Liver (tissue), 8 donors: ENCODE measurements at regions not wholly inside any gene's neighbourhood (a gene's known extent, or its start where the extent isn't known, plus 50 kb on each side); places are given as distances from the start of the nearest gene placed in this dataset.

Source experiments
- DNase-seq: peaks from one replicate; pipeline ENCODE4 v3.0.0-alpha.2; 2017; ENCODE audit warnings: low spot score
- H3K27ac ChIP-seq, 2 donors: one replicate each; pipeline ENCODE4 v1.7.0; 2013; ENCODE audit warnings: inconsistent platforms in 2 of 2, low read length in 2 of 2, control low read depth in 1 of 2, low read depth in 1 of 2, mild to moderate bottlenecking in 1 of 2
- H3K27me3 ChIP-seq, 4 donors: one replicate each; pipeline versions ENCODE4 v1.6.1 to v1.7.0; 2013; ENCODE audit warnings: low read length in 3 of 4, inconsistent platforms in 1 of 4, mild to moderate bottlenecking in 1 of 4, moderate library complexity in 1 of 4; ENCODE audit not compliant: control insufficient read depth in 4 of 4, insufficient read depth in 4 of 4
- H3K36me3 ChIP-seq, 4 donors: one replicate each; pipeline versions ENCODE4 v1.6.1 to v1.7.0; 2013; ENCODE audit warnings: low read length in 3 of 4, mild to moderate bottlenecking in 3 of 4, low read depth in 1 of 4, moderate library complexity in 1 of 4; ENCODE audit not compliant: control insufficient read depth in 4 of 4, insufficient read depth in 3 of 4
- H3K4me1 ChIP-seq, 4 donors: one replicate each; pipeline versions ENCODE4 v1.6.1 to v1.7.0; 2013; ENCODE audit warnings: low read length in 3 of 4, mild to moderate bottlenecking in 3 of 4, moderate library complexity in 1 of 4; ENCODE audit not compliant: control insufficient read depth in 4 of 4, insufficient read depth in 4 of 4
- H3K4me3 ChIP-seq, 3 donors: one replicate each; pipeline versions ENCODE4 v1.6.1 to v1.7.0; 2013; ENCODE audit warnings: low read length in 3 of 3, control low read depth in 1 of 3, low read depth in 1 of 3, mild to moderate bottlenecking in 1 of 3
- H3K9ac ChIP-seq, 2 donors: one replicate each; pipeline ENCODE4 v1.7.0; 2013; ENCODE audit warnings: low read length in 2 of 2, mild to moderate bottlenecking in 2 of 2, moderate library complexity in 2 of 2, control low read depth in 1 of 2, low read depth in 1 of 2
- H3K9me3 ChIP-seq, 4 donors: one replicate each; pipeline versions ENCODE4 v1.6.1 to v1.7.0; 2013; ENCODE audit warnings: low read length in 3 of 4; ENCODE audit not compliant: control insufficient read depth in 4 of 4
- EGR1 ChIP-seq, 2 donors: IDR thresholded peaks; 2 replicates each; pipeline ENCODE4 v1.6.1; 2016 to 2018; ENCODE audit warnings: antibody characterized with exemption in 2 of 2, low read depth in 2 of 2
- GABPA ChIP-seq, 2 donors: IDR thresholded peaks in 1 of 2; conservative IDR thresholded peaks in 1 of 2; 2 replicates each; pipeline ENCODE4 v1.6.1; 2016; ENCODE audit warnings: antibody characterized with exemption in 2 of 2, mild to moderate bottlenecking in 1 of 2, moderate library complexity in 1 of 2
- HNF4A ChIP-seq, 2 donors: conservative IDR thresholded peaks; 2 replicates each; pipeline ENCODE4 v1.6.1; 2016; ENCODE audit warnings: antibody characterized with exemption in 2 of 2, mild to moderate bottlenecking in 2 of 2
- HNF4G ChIP-seq: IDR thresholded peaks from 2 replicates; pipeline ENCODE4 v1.6.1; 2016; ENCODE audit warnings: antibody characterized with exemption
- JUND ChIP-seq, 2 donors: IDR thresholded peaks; 2 replicates each; pipeline ENCODE4 v1.6.1; 2016; ENCODE audit warnings: antibody characterized with exemption in 2 of 2
- NR2F2 ChIP-seq: IDR thresholded peaks from 2 replicates; pipeline ENCODE4 v1.6.1; 2016; ENCODE audit warnings: antibody characterized with exemption
- RAD21 ChIP-seq, 2 donors: IDR thresholded peaks; 2 replicates each; pipeline ENCODE4 v1.6.1; 2016; ENCODE audit warnings: antibody characterized with exemption in 2 of 2, mild to moderate bottlenecking in 2 of 2
- SP1 ChIP-seq: IDR thresholded peaks from 2 replicates; pipeline ENCODE4 v1.6.1; 2018; ENCODE audit warnings: antibody characterized with exemption, mild to moderate bottlenecking
- TAF1 ChIP-seq: conservative IDR thresholded peaks from 2 replicates; pipeline ENCODE4 v1.6.1; 2016; ENCODE audit warnings: antibody characterized with exemption, mild to moderate bottlenecking
- YY1 ChIP-seq: IDR thresholded peaks from 2 replicates; pipeline ENCODE4 v1.6.1; 2016; ENCODE audit warnings: antibody characterized with exemption, mild to moderate bottlenecking
- WGBS: extraction: QIAGEN DNeasy Blood & Tissue Kit; methylation state at CpG from one replicate; pipeline ENCODE4 v1.1.7; 2013; 5-methylcytosine and 5-hydroxymethylcytosine counted together
- TF ChIP-seq, protein P1 (sequence below): IDR thresholded peaks from 2 replicates; pipeline ENCODE4 v1.6.1; 2016; ENCODE audit warnings: antibody characterized with exemption
- TF ChIP-seq, protein P2 (sequence below): IDR thresholded peaks from 2 replicates; pipeline ENCODE4 v1.6.1; 2016; ENCODE audit warnings: antibody characterized with exemption
- TF ChIP-seq, protein P3 (sequence below): IDR thresholded peaks from 2 replicates; pipeline ENCODE4 v1.6.1; 2016; ENCODE audit warnings: antibody characterized with exemption
- TF ChIP-seq, protein P4 (sequence below): fragments of 150-350 bp; IDR thresholded peaks from 2 replicates; pipeline ENCODE4 v1.5.1; 2017; ENCODE audit warnings: improper control_type of control experiment, low read depth, low read length; ENCODE audit not compliant: missing input control
- donor health status: healthy.
- donor health status: healthy.
- donor health status: healthy.
- donor health status: healthy.
- donor health status: healthy.

DNA sequence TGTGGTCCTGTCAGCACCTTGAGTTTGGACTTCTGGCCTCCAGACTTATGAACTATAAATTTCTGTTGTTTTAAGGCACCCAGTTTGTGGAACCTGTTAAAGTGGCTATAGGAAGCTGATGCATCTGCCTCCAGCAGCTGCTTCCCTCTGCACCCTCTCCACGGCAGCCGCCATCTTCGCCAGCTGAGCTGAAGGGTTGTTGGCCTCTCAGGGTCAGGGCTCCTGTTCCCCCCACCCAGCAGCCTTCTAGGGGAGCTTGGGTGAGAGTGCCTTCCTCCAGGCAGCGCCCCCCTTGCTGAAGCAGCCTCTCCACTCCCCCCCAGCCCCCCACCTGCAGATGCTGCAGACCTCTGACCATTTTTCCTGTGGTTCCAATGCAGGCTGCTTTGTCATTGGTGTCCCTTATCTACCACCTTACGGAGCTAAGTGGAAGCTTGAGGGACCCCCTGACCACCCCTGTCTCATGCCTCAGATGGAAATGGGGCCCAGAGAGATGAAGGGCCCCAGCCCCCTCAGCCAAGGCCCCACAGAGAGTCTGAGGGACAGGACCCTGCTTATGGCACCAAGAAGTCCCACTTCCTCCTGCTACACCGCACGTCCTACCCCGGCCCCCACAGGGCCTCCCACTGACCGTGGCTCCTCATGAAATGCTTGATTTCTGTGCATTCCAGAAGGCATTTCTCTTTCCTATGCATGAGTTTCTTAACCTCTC is 61.4 kb upstream of the TLE3 start (continued):
- TF ChIP-seq, protein P1, sequence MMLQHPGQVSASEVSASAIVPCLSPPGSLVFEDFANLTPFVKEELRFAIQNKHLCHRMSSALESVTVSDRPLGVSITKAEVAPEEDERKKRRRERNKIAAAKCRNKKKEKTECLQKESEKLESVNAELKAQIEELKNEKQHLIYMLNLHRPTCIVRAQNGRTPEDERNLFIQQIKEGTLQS: no peak
- TF ChIP-seq HNF4A (conservative IDR thresholded peaks at IDR 0.05): no peak
- no peak for TF ChIP-seq RAD21 (IDR thresholded peaks at IDR 0.05)

DNA sequence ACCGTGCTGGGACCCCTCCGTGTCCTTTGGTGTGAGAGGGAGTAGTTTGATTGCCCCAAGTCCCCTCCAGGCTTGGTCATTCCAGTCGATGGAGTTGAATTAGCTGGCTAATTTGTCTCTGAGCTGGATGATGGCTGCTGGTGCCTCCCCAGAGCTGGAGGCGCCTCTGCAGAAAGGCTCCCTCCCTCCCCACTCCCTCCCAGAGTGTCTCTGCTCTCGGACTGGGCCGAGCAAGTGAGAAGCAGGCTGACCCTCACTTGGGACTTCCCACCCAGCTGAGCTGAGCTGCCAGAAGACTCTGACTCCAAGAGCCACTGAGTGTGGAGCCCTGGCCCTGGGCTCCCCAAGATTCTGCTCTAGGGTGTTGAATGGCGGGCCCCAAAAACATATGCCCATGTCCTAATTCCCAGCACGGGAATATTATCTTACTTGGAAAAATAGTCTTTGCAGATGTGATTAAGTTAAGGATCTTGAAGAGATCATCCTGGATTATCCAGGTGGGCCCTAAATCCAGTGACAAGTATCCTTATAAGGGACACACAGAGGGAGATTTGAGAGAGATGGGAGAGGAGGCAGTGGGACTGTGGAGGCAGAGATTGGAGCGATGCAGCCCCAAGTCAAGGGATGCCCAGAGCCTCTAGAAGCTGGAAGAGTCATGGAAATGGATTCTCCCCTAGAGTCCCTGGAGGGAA is 60.7 kb upstream of the TLE3 start:
- DNase-seq: no peak
- H3K36me3 ChIP-seq: no peaks in the 10 kb centered on the region
- no peak overlapping the region for H3K27ac ChIP-seq
- 97% methylated on average over 9 of the region's 9 CpGs for WGBS
- no peaks in the 10 kb centered on the region for H3K27me3 ChIP-seq
- no peak overlapping the region for H3K9ac ChIP-seq
- H3K4me3 ChIP-seq: no peak overlapping the region
- H3K9me3 ChIP-seq: no peaks in the 10 kb centered on the region
- H3K4me1 ChIP-seq: peaks cover 0 to 4% (median 3%) of the 10 kb centered on the region in 4 donors
- TF ChIP-seq, protein P1: no peak
- TF ChIP-seq HNF4A (conservative IDR thresholded peaks at IDR 0.05) (no peak), YY1 (no peak), NR2F2 (no peak), GABPA (IDR thresholded peaks at IDR 0.05 in 1 of 2, conservative IDR thresholded peaks at IDR 0.05 in 1 of 2) (no peak), SP1 (no peak), RAD21 (IDR thresholded peaks at IDR 0.05) (no peak), HNF4G (no peak), TAF1 (no peak), EGR1 (IDR thresholded peaks at IDR 0.05; ENCODE audit: low read depth in 2 of 2) (no peak), JUND (IDR thresholded peaks at IDR 0.05) (no peak)
- TF ChIP-seq, protein P2, sequence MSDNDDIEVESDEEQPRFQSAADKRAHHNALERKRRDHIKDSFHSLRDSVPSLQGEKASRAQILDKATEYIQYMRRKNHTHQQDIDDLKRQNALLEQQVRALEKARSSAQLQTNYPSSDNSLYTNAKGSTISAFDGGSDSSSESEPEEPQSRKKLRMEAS: no peak
- TF ChIP-seq, protein P3, sequence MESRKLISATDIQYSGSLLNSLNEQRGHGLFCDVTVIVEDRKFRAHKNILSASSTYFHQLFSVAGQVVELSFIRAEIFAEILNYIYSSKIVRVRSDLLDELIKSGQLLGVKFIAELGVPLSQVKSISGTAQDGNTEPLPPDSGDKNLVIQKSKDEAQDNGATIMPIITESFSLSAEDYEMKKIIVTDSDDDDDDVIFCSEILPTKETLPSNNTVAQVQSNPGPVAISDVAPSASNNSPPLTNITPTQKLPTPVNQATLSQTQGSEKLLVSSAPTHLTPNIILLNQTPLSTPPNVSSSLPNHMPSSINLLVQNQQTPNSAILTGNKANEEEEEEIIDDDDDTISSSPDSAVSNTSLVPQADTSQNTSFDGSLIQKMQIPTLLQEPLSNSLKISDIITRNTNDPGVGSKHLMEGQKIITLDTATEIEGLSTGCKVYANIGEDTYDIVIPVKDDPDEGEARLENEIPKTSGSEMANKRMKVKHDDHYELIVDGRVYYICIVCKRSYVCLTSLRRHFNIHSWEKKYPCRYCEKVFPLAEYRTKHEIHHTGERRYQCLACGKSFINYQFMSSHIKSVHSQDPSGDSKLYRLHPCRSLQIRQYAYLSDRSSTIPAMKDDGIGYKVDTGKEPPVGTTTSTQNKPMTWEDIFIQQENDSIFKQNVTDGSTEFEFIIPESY: no peak

DNA sequence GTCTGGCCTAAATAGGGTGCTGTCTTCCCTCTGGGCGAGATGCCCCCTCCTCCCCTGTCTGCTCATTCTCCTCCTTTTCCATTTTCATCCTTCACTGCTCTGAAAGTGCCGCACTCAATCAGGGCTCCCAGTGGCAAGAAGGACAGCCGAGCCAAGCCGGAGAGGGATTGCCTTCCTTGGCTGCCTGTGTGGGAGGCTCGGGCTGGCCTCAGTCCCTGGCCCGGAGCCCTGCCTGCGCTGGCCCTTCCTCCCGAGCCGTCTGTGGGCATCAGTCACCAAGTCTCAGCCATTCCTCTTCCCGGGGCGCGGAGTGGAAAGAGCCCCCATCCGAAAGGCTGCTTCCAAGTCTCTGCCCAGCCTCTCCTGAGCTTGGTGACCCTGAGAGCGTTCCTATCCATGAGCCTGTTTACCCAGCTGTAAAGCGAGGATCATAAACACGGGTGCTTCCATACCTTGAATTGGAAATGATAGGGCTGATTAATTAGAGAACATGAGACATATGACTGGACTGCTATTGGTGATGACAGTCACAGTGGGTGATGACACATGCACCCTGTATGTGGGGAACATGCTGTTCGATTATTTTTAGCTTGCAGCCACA is 59.1 kb upstream of the TLE3 start:
- WGBS: 78% methylated on average over 17 of the region's 17 CpGs
- Histone ChIP-seq H3K9me3 (no peaks in the 10 kb centered on the region), H3K36me3 (no peaks in the 10 kb centered on the region), H3K27me3 (no peaks in the 10 kb centered on the region), H3K27ac (no peak overlapping the region), H3K4me1 (peaks cover 2 to 9% (median 3%) of the 10 kb centered on the region in 4 donors), H3K4me3 (no peak overlapping the region), H3K9ac (no peak overlapping the region)
- TF ChIP-seq RAD21 (IDR thresholded peaks at IDR 0.05) (no peak), HNF4A (conservative IDR thresholded peaks at IDR 0.05) (no peak), HNF4G (no peak), SP1 (no peak)
- TF ChIP-seq, protein P3: no peak
- TF ChIP-seq, protein P4, sequence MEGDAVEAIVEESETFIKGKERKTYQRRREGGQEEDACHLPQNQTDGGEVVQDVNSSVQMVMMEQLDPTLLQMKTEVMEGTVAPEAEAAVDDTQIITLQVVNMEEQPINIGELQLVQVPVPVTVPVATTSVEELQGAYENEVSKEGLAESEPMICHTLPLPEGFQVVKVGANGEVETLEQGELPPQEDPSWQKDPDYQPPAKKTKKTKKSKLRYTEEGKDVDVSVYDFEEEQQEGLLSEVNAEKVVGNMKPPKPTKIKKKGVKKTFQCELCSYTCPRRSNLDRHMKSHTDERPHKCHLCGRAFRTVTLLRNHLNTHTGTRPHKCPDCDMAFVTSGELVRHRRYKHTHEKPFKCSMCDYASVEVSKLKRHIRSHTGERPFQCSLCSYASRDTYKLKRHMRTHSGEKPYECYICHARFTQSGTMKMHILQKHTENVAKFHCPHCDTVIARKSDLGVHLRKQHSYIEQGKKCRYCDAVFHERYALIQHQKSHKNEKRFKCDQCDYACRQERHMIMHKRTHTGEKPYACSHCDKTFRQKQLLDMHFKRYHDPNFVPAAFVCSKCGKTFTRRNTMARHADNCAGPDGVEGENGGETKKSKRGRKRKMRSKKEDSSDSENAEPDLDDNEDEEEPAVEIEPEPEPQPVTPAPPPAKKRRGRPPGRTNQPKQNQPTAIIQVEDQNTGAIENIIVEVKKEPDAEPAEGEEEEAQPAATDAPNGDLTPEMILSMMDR: no peak
- no peak for DNase-seq
